ENCODE measurements at regions not wholly inside any gene's neighbourhood (a gene's known extent, or its start where the extent isn't known, plus 50 kb on each side); places are given as distances from the start of the nearest gene placed in this dataset.

DNA sequence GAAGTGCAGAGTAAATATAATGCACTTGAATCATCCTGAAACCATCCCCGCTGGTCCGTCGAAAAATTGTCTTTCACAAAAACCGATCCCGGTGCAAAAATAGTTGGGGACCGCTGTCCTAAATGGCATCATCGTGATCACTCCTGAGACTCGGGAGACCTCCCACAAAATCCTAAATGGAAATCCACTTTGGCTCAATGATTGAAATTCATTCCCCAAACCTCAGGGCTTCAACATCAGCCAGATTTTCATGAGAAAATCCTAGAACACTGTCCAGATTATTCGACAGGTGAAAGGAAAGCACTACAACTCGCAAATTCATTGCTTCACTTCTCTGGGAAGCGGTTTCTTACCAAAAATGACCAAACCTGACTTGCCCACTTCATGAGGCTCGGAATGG, 335.3 kb upstream of the ZNF507 start (continued):
- no peak for TF ChIP-seq MLXIP (CRISPR knock-in tag; IDR thresholded peaks at IDR 0.05; ENCODE audit: borderline replicate concordance)

- Histone ChIP-seq H3K4me1 (ENCODE audit: insufficient read depth, low read length) (peaks cover 17% of the 10 kb centered on the region), H4K20me1 (ENCODE audit: insufficient read depth, low read length) (no peaks in the 10 kb centered on the region), H3K36me3 (replicated peaks in 1 of 2; ENCODE audit: control insufficient read depth in 1 of 2, insufficient read depth in 2 of 2, low read length in 2 of 2) (no peaks in the 10 kb centered on the region), H3K4me3 (replicated peaks in 1 of 3; ENCODE audit: insufficient read depth in 1 of 3, low read depth in 2 of 3, low read length in 3 of 3) (no peak overlapping the region), H3K79me2 (ENCODE audit: insufficient read depth, low read length) (no peaks in the 10 kb centered on the region), H3K4me2 (ENCODE audit: low read depth, low read length) (0 out of 2 replicates have a peak overlapping the region, but pooled peaks have one; percentile 39), H3K9ac (ENCODE audit: insufficient read depth, low read depth, low read length) (no peak overlapping the region), H2AFZ (ENCODE audit: low read length) (no peak overlapping the region), H3K27ac (ENCODE audit: extremely low read length, insufficient read depth, low read length) (no peak overlapping the region), H3K27me3 (ENCODE audit: control insufficient read depth in 1 of 2, insufficient read depth in 2 of 2, low read length in 2 of 2) (no peaks in the 10 kb centered on the region), H3K9me3 (ENCODE audit: low read length) (peaks cover 48% of the 10 kb centered on the region)
- ChIA-PET POLR2A (no interaction called here), CTCF (ENCODE audit: low intra/inter-chr PET ratio, low total read pairs) (no interaction called here)
- intact Hi-C loops (cut with micrococcal nuclease; ENCODE audit: unreplicated experiment) (no loop called here), in situ Hi-C loops (cut with HindIII; ENCODE audit: extremely low pct_ligation_motif_present, low pct_unique_long_range_greater_than_20kb) (no loop called here)
- DNase-seq (ENCODE audit: low spot score) (peak; percentile 13), FAIRE-seq (no peak), ATAC-seq (peak; percentile 59)
- BruUV-seq (replicated peaks), result no TSS peak
- 4% methylated on average over 4 of the region's 6 CpGs for WGBS (ENCODE audit: low lambda C conversion rate)
- TF ChIP-seq SAP130 (CRISPR knock-in tag; IDR thresholded peaks at IDR 0.05; ENCODE audit: low read depth) (0 out of 2 replicates have a peak, but pooled peaks have one; percentile 17), ZNF446 (CRISPR knock-in tag; IDR thresholded peaks at IDR 0.05) (no peak), ZNF577 (CRISPR knock-in tag; IDR thresholded peaks at IDR 0.05; ENCODE audit: borderline replicate concordance, low read depth) (no peak), ZNF362 (CRISPR knock-in tag; IDR thresholded peaks at IDR 0.05; ENCODE audit: borderline replicate concordance) (peak; percentile 65), ZNF580 (CRISPR knock-in tag; IDR thresholded peaks at IDR 0.05; ENCODE audit: borderline replicate concordance, low read depth) (no peak), SALL1 (CRISPR knock-in tag; IDR thresholded peaks at IDR 0.05) (0 out of 2 replicates have a peak, but pooled peaks have one; percentile 13), SOX13 (IDR thresholded peaks at IDR 0.05) (no peak), SOX13 (CRISPR knock-in tag; conservative IDR thresholded peaks at IDR 0.05 in 1 of 2, IDR thresholded peaks at IDR 0.05 in 1 of 2) (peak in 1 of 2 experiments; percentile 17; a peak in 1 of 4 replicates), ARHGAP35 (CRISPR knock-in tag; IDR thresholded peaks at IDR 0.05; ENCODE audit: borderline replicate concordance) (no peak), CEBPB (IDR thresholded peaks at IDR 0.05; ENCODE audit: borderline replicate concordance, low read depth, low read length) (peak; percentile 93), MATR3 (CRISPR knock-in tag; IDR thresholded peaks at IDR 0.05) (no peak), ZNF296 (CRISPR knock-in tag; conservative IDR thresholded peaks at IDR 0.05) (no peak)
- TF ChIP-seq, protein P1, sequence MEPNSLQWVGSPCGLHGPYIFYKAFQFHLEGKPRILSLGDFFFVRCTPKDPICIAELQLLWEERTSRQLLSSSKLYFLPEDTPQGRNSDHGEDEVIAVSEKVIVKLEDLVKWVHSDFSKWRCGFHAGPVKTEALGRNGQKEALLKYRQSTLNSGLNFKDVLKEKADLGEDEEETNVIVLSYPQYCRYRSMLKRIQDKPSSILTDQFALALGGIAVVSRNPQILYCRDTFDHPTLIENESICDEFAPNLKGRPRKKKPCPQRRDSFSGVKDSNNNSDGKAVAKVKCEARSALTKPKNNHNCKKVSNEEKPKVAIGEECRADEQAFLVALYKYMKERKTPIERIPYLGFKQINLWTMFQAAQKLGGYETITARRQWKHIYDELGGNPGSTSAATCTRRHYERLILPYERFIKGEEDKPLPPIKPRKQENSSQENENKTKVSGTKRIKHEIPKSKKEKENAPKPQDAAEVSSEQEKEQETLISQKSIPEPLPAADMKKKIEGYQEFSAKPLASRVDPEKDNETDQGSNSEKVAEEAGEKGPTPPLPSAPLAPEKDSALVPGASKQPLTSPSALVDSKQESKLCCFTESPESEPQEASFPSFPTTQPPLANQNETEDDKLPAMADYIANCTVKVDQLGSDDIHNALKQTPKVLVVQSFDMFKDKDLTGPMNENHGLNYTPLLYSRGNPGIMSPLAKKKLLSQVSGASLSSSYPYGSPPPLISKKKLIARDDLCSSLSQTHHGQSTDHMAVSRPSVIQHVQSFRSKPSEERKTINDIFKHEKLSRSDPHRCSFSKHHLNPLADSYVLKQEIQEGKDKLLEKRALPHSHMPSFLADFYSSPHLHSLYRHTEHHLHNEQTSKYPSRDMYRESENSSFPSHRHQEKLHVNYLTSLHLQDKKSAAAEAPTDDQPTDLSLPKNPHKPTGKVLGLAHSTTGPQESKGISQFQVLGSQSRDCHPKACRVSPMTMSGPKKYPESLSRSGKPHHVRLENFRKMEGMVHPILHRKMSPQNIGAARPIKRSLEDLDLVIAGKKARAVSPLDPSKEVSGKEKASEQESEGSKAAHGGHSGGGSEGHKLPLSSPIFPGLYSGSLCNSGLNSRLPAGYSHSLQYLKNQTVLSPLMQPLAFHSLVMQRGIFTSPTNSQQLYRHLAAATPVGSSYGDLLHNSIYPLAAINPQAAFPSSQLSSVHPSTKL (CRISPR knock-in tag; IDR thresholded peaks at IDR 0.05), result peak; percentile 45; the same call in 1 of the 2 replicates
Measured at GRCh38 chr19:32012206-32012605, 333.2 kb upstream of the ZNF507 start.

Data from HepG2 (cell line).